Fibroblast of the aortic adventitia (primary cell): ENCODE measurements at regions not wholly inside any gene's neighbourhood (a gene's known extent, or its start where the extent isn't known, plus 50 kb on each side); places are given as distances from the start of the nearest gene placed in this dataset.
A peak's percentile ranks its signal among the peaks of the same experiment; 100 is the strongest.

Experiments used
- DNase-seq: peaks from one replicate; pipeline ENCODE4 v3.0.0-alpha.2; 2010; ENCODE audit warnings: low read depth
- H3K4me3 ChIP-seq: 2 replicates; pipeline ENCODE4 v1.5.1; 2011; ENCODE audit warnings: low read depth, mild to moderate bottlenecking, control low read depth, low read length, moderate library complexity
- TF ChIP-seq, protein P1 (sequence below): IDR thresholded peaks from 2 replicates; pipeline ENCODE4 v1.5.1; 2011; ENCODE audit warnings: mild to moderate bottlenecking, low read length, control low read depth, inconsistent platforms; ENCODE audit not compliant: insufficient read depth

DNA sequence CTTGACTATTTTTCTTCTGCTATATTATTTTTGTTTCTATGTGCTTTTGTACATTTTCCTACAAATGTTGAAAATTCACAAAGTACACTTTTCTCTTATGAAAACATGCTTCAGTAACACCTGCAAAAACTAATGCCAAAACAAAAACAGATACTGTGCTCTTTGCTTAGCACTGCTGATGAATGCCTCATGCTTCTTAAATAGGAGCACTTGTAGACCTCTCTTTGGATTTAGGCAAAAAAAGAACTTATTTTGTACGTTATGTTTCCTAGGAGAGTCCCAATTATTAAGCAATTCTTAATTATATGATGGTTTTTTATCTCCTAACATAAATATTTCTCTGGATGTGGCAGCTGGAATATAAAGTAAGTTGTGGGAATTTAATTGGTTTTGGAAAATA lies 285.0 kb upstream of the ARSJ start:
- no peak overlapping the region for H3K4me3 ChIP-seq
- TF ChIP-seq, protein P1, sequence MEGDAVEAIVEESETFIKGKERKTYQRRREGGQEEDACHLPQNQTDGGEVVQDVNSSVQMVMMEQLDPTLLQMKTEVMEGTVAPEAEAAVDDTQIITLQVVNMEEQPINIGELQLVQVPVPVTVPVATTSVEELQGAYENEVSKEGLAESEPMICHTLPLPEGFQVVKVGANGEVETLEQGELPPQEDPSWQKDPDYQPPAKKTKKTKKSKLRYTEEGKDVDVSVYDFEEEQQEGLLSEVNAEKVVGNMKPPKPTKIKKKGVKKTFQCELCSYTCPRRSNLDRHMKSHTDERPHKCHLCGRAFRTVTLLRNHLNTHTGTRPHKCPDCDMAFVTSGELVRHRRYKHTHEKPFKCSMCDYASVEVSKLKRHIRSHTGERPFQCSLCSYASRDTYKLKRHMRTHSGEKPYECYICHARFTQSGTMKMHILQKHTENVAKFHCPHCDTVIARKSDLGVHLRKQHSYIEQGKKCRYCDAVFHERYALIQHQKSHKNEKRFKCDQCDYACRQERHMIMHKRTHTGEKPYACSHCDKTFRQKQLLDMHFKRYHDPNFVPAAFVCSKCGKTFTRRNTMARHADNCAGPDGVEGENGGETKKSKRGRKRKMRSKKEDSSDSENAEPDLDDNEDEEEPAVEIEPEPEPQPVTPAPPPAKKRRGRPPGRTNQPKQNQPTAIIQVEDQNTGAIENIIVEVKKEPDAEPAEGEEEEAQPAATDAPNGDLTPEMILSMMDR = no peak
- no peak for DNase-seq

DNA sequence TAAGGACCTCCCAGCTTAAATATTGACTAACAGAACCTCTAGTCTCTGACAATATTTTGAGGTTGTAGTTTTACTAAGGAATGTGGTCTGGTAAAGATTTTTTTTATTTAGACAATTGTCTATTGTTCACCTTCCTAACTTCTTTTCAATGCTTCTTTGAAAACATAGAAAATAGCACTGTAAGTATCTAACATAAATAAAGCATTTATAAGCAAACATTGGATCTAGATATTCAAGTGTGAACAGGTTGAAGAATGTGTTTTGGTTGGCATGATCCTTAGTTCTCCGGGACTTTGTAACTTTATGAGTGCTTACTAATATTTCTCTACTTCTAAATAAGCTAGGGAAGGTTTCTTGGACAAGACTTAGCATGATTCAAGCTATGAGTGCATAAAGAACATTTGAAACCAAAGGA lies 285.4 kb upstream of the ARSJ start:
- DNase-seq = peak; percentile 59
- H3K4me3 ChIP-seq = no peak overlapping the region
- TF ChIP-seq, protein P1 = no peak

DNA sequence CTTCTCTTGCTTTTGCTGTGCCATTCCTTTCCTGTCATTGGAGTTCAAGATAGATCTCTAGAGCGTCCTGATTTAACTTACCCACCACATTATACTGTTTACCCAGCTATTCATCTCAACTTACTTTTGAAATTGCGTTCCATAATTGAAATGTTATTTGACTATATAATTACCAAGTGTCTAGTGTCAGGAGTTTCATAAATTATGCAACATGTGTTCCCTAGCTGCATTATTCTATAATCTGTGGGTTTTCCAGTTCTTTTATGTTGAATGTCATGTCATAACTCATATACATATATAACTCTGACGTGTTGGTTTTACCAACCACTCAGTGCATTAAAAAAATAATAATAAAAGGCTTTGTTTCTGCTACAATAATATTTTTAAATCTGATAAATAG lies 285.9 kb upstream of the ARSJ start:
- no peak overlapping the region for H3K4me3 ChIP-seq
- TF ChIP-seq, protein P1 = no peak
- no peak for DNase-seq

DNA sequence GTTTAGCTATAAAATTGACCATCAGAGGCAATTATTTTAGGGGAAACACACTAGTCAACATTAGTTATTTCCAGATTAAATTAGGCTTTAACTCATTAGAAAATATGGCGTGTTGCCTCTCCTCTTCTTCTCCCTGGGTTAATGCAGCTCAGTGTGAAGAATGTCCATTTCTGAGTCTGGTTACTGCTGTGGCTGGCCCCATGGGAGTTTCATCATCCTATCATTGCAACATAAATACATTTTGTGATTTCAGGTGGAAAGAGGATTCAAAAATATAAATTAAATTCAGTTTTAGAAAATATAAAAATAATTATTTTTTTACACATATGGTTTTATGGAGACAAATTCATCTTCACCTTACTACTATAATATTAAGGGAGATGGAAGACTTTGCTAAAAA lies 288.5 kb upstream of the ARSJ start:
- H3K4me3 ChIP-seq = no peak overlapping the region
- TF ChIP-seq, protein P1 = no peak
- DNase-seq = no peak

DNA sequence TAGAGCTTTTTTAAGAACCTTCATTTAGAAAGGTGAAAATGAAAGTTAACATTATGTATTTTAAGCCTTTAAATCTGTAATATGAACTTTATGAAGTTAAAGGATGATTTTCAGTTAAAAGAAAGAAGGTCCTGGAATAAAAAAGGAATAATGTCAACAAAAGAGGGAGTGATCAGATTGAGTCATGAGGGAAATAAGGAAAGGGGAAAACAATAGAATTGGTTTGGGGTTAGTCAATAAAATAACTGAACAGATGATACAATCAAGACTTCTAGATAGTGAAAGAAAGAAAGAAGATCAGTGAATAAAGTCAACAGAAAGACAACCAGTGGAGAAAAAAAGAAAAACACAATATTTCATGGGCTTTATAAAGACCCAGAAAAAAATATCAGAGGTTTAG lies 291.6 kb upstream of the ARSJ start:
- TF ChIP-seq, protein P1 = no peak
- no peak overlapping the region for H3K4me3 ChIP-seq
- no peak for DNase-seq

DNA sequence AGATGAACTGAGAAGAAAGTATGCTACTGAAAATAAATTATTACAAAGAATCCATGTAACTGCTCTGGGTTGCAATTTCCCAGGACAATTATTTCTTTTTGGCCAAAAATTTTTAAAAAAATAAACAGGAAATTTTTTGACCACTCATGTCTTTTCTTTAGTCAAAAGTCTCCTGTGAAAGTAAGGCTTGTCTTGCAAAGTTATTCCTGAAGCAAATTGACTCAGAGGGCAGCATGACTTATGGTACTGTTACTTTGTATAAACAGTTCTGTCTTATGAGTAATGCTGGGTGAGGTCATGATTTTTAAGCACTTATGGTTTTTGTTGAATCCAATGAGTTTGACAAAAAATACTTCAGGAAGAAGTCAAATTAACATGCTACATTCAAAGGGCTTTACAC lies 292.8 kb upstream of the ARSJ start:
- DNase-seq = peak; percentile 95
- no peak overlapping the region for H3K4me3 ChIP-seq
- TF ChIP-seq, protein P1 = no peak

DNA sequence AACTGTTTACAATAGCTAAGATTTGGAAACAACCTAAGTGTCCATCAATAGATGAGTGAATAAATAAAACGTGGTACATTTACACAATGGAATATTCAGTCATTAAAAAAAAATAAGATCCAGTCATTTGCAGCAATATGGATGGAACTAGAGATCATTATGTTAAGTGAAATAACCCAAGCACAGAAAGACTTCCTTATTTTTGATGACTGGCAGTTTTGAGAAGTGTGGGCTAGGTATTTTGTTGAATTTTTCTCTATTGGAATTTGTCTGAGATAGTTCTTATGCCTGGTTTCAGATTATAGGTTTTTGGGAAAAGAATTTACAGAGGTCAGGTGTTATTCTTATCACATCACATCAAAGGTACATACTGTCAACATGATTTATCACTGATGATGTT lies 293.8 kb upstream of the ARSJ start:
- TF ChIP-seq, protein P1 = no peak
- no peak for DNase-seq

More for the DNA sequence above, 293.8 kb upstream of the ARSJ start:
- no peak overlapping the region for H3K4me3 ChIP-seq
